HCT116 (cell line): ENCODE measurements at regions not wholly inside any gene's neighbourhood (a gene's known extent, or its start where the extent isn't known, plus 50 kb on each side); places are given as distances from the start of the nearest gene placed in this dataset.
"Not testable (repeated sequence)": the region's sequence is repeated elsewhere in the genome, so short reads cannot be mapped to it uniquely, and the experiment has no call there.

Source experiments
- ATAC-seq: fragments of 200-7000 bp; cut with Tn5 transposase; 2 replicates; pipeline ENCODE4 v1.9.1; 2020; ENCODE audit warnings: mild to moderate bottlenecking, moderate library complexity
- BruUV-seq: library from RNA; stranded (reverse); fragments of 400-500 nt; replicated peaks from 2 replicates; lab custom pipeline; 2021; lab: Mats Ljungman, UMichigan
- CTCF ChIA-PET: fragments of 300-600 bp; sonication (Branson Sonifier 250); formaldehyde crosslinking; loops from one replicate; lab custom pipeline; 2021; ENCODE audit warnings: antibody characterized with exemption; lab: Charles Lee
- POLR2A ChIA-PET: fragments of 300-600, 350-600 bp; sonication (Branson Sonifier 250); formaldehyde crosslinking; loops from one replicate; lab custom pipeline; 2021; ENCODE audit warnings: antibody characterized with exemption; lab: Charles Lee
- RAD21 ChIA-PET, 2 experiments: fragments of 300-600 bp; sonication (Branson Sonifier 250); formaldehyde crosslinking; loops; one replicate each; lab custom pipeline; 2023; ENCODE audit warnings: low total read pairs in 2 of 2; ENCODE audit not compliant: uncharacterized antibody in 2 of 2, unreplicated experiment in 2 of 2, low non-redundant PET in 1 of 2; lab: Charles Lee
- DNase-seq: peaks from one replicate; pipeline ENCODE4 v3.0.0-alpha.2; 2010; ENCODE audit warnings: low read depth, low spot score
- H2AFZ ChIP-seq: fragments of 200-600 bp; shearing (Covaris generic), sonication (generic); 2 replicates; pipeline ENCODE4 v1.6.1; 2017; ENCODE audit warnings: low read depth, mixed run types, mixed read lengths, antibody characterized with exemption, low read length; ENCODE audit not compliant: poor library complexity, severe bottlenecking
- H3K27ac ChIP-seq: 2 replicates; pipeline ENCODE4 v1.5.1; 2012; ENCODE audit warnings: low read depth, low read length
- H3K27me3 ChIP-seq: fragments of 200-600 bp; sonication (generic); 2 replicates; pipeline ENCODE4 v1.6.1; 2016; ENCODE audit warnings: mixed run types, low read length, mixed read lengths; ENCODE audit not compliant: insufficient read depth
- H3K36me3 ChIP-seq, 2 experiments: fragments of 200-500 bp in 1 of 2; fragments of 200-600 bp in 1 of 2; sonication (Bioruptor generic) in 1 of 2; sonication (generic) in 1 of 2; 2 replicates each; pipeline versions ENCODE4 v1.5.1 to v1.6.1; 2014 to 2016; ENCODE audit warnings: low read length in 2 of 2, inconsistent platforms in 1 of 2, mixed read lengths in 1 of 2, mixed run types in 1 of 2; ENCODE audit not compliant: insufficient read depth in 2 of 2, control insufficient read depth in 1 of 2
- H3K4me1 ChIP-seq, 2 experiments: fragments of 200-600 bp in 1 of 2; sonication (generic) in 1 of 2; 2 replicates each; pipeline versions ENCODE4 v1.5.1 to v1.6.1; 2012 to 2017; ENCODE audit warnings: low read length in 2 of 2, inconsistent platforms in 1 of 2, mild to moderate bottlenecking in 1 of 2, mixed read lengths in 1 of 2, mixed run types in 1 of 2, moderate library complexity in 1 of 2; ENCODE audit not compliant: insufficient read depth in 2 of 2, control insufficient read depth in 1 of 2
- H3K4me2 ChIP-seq: fragments of 200-600 bp; sonication (generic); 2 replicates; pipeline ENCODE4 v1.6.1; 2017; ENCODE audit warnings: mixed run types, low read length, mixed read lengths
- H3K4me3 ChIP-seq, 2 experiments: fragments of 200-600 bp in 1 of 2; sonication (generic) in 1 of 2; replicated peaks in 1 of 2; 2 replicates each; pipeline ENCODE4 v1.5.1; 2011 to 2016; ENCODE audit warnings: low read length in 2 of 2, control low read depth in 1 of 2, low read depth in 1 of 2, mild to moderate bottlenecking in 1 of 2, mixed read lengths in 1 of 2, mixed run types in 1 of 2
- H3K79me2 ChIP-seq: fragments of 200-600 bp; sonication (generic); 2 replicates; pipeline ENCODE4 v1.6.1; 2017; ENCODE audit warnings: mild to moderate bottlenecking, mixed run types, low read length, moderate library complexity, mixed read lengths; ENCODE audit not compliant: insufficient read depth
- H3K9ac ChIP-seq: fragments of 200-600 bp; sonication (generic); 2 replicates; pipeline ENCODE4 v1.6.1; 2016; ENCODE audit warnings: low read length, mixed read lengths
- H3K9me2 ChIP-seq: fragments of 200-600 bp; sonication (generic), shearing (Covaris generic); 2 replicates; pipeline ENCODE4 v1.6.1; 2017; ENCODE audit warnings: mixed run types, mild to moderate bottlenecking, moderate library complexity; ENCODE audit not compliant: insufficient read depth
- H3K9me3 ChIP-seq, 2 experiments: fragments of 200-500 bp in 1 of 2; fragments of 200-600 bp in 1 of 2; sonication (Bioruptor generic) in 1 of 2; sonication (generic) in 1 of 2; 2 replicates each; pipeline ENCODE4 v1.6.1; 2014 to 2017; ENCODE audit warnings: low read length in 2 of 2, mixed read lengths in 2 of 2, inconsistent platforms in 1 of 2, low read depth in 1 of 2, mild to moderate bottlenecking in 1 of 2, mixed run types in 1 of 2, moderate library complexity in 1 of 2; ENCODE audit not compliant: control insufficient read depth in 1 of 2, insufficient read depth in 1 of 2
- H4K20me1 ChIP-seq: fragments of 200-600 bp; sonication (generic), shearing (Covaris generic); 2 replicates; pipeline ENCODE4 v1.6.1; 2017; ENCODE audit warnings: mixed run types, mild to moderate bottlenecking, moderate library complexity; ENCODE audit not compliant: insufficient read depth
- CBX3 ChIP-seq: IDR thresholded peaks from 2 replicates; pipeline ENCODE4 v1.6.1; 2012; ENCODE audit warnings: low read depth
- CEBPB ChIP-seq: IDR thresholded peaks from 2 replicates; pipeline ENCODE4 v1.6.1; 2012; ENCODE audit warnings: low read depth
- EGR1 ChIP-seq: IDR thresholded peaks from 2 replicates; pipeline ENCODE4 v1.6.1; 2012; ENCODE audit warnings: low read depth
- ELF1 ChIP-seq: IDR thresholded peaks from 2 replicates; pipeline ENCODE4 v1.6.1; 2012; ENCODE audit warnings: low read depth, borderline replicate concordance
- EZH2 ChIP-seq: fragments of 200-600 bp; sonication (generic); IDR thresholded peaks from 2 replicates; pipeline ENCODE4 v1.6.1; 2017; ENCODE audit warnings: antibody characterized with exemption, mixed run types
- EZH2phosphoT487 ChIP-seq: fragments of 200-600 bp; IDR thresholded peaks from 2 replicates; pipeline ENCODE4 v1.6.1; 2018; ENCODE audit warnings: antibody characterized with exemption, borderline replicate concordance
- JUND ChIP-seq: IDR thresholded peaks from 2 replicates; pipeline ENCODE4 v1.6.1; 2012
- MAX ChIP-seq: IDR thresholded peaks from 2 replicates; pipeline ENCODE4 v1.6.1; 2012
- POLR2A ChIP-seq: IDR thresholded peaks from 2 replicates; pipeline ENCODE4 v1.7.0; 2011; ENCODE audit warnings: borderline replicate concordance; ENCODE audit not compliant: insufficient read depth, insufficient read length; ENCODE audit errors: extremely low read depth
- SIN3A ChIP-seq: IDR thresholded peaks from 2 replicates; pipeline ENCODE4 v1.6.1; 2012; ENCODE audit warnings: low read depth
- TCF7L2 ChIP-seq: IDR thresholded peaks from 2 replicates; pipeline ENCODE4 v1.7.0; 2011; ENCODE audit warnings: borderline replicate concordance, inconsistent platforms; ENCODE audit not compliant: insufficient read depth, insufficient read length; ENCODE audit errors: extremely low read depth
- intact Hi-C: fragments of 100-400 bp; cut with micrococcal nuclease; formaldehyde crosslinking; loops from 2 replicates; pipeline ENCODE4 v1.10.0; 2022
- TF ChIP-seq, protein P1 (sequence below): IDR thresholded peaks from 2 replicates; pipeline ENCODE4 v1.6.1; 2011; ENCODE audit warnings: mild to moderate bottlenecking, low read length, moderate library complexity; ENCODE audit not compliant: insufficient replicate concordance; ENCODE audit errors: extremely low read depth

GRCh38 chr10:81439445-81439844 lies 435.5 kb upstream of the NRG3 start:
- no peak overlapping the region for H3K27ac ChIP-seq
- no peak for TF ChIP-seq MAX
- TF ChIP-seq SIN3A: no peak
- TF ChIP-seq, protein P1, sequence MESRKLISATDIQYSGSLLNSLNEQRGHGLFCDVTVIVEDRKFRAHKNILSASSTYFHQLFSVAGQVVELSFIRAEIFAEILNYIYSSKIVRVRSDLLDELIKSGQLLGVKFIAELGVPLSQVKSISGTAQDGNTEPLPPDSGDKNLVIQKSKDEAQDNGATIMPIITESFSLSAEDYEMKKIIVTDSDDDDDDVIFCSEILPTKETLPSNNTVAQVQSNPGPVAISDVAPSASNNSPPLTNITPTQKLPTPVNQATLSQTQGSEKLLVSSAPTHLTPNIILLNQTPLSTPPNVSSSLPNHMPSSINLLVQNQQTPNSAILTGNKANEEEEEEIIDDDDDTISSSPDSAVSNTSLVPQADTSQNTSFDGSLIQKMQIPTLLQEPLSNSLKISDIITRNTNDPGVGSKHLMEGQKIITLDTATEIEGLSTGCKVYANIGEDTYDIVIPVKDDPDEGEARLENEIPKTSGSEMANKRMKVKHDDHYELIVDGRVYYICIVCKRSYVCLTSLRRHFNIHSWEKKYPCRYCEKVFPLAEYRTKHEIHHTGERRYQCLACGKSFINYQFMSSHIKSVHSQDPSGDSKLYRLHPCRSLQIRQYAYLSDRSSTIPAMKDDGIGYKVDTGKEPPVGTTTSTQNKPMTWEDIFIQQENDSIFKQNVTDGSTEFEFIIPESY: no peak
- TF ChIP-seq ELF1: no peak
- TF ChIP-seq EGR1: no peak
- no peak for TF ChIP-seq JUND
- no peak for TF ChIP-seq CEBPB
- no peak for TF ChIP-seq POLR2A
- no peak for TF ChIP-seq EZH2phosphoT487
- no peak for TF ChIP-seq TCF7L2
- no peak for TF ChIP-seq CBX3
- no peak for TF ChIP-seq EZH2
- TF ChIP-seq, all 23 proteins: peak for 0
- peaks cover 8 to 14% of the 10 kb centered on the region in 2 experiments; a peak in 2 of 4 replicates for H3K9me3 ChIP-seq
- BruUV-seq: no TSS peak
- RAD21 ChIA-PET: no interaction called here
- no peak overlapping the region for H2AFZ ChIP-seq
- no peaks in the 10 kb centered on the region for H4K20me1 ChIP-seq
- no peaks in the 10 kb centered on the region for H3K36me3 ChIP-seq
- H3K9me2 ChIP-seq: no peaks in the 10 kb centered on the region
- H3K27me3 ChIP-seq: no peaks in the 10 kb centered on the region
- no peak for ATAC-seq
- H3K4me1 ChIP-seq: no peaks in the 10 kb centered on the region
- H3K9ac ChIP-seq: no peak overlapping the region
- no peaks in the 10 kb centered on the region for H3K79me2 ChIP-seq
- CTCF ChIA-PET: no interaction called here
- H3K4me2 ChIP-seq: no peak overlapping the region
- H3K4me3 ChIP-seq: no peak overlapping the region
- intact Hi-C loops: no loop called here
- POLR2A ChIA-PET: no interaction called here
- DNase-seq: no peak

GRCh38 chr10:81441624-81442023 lies 433.4 kb upstream of the NRG3 start:
- H3K36me3 ChIP-seq, H3K9ac ChIP-seq, H3K27me3 ChIP-seq, H3K4me2 ChIP-seq, intact Hi-C loops, H3K27ac ChIP-seq, POLR2A ChIA-PET, DNase-seq, RAD21 ChIA-PET, H3K79me2 ChIP-seq, BruUV-seq, H2AFZ ChIP-seq, H4K20me1 ChIP-seq, H3K4me1 ChIP-seq, ATAC-seq, H3K9me2 ChIP-seq, H3K4me3 ChIP-seq, CTCF ChIA-PET: not testable (repeated sequence)
- peaks cover 0 to 14% of the 10 kb centered on the region in 2 experiments; a peak in 2 of 4 replicates for H3K9me3 ChIP-seq
